WTC11 (cell line): ENCODE measurements at regions not wholly inside any gene's neighbourhood (a gene's known extent, or its start where the extent isn't known, plus 50 kb on each side); places are given as distances from the start of the nearest gene placed in this dataset.

Experiments used
- ATAC-seq: fragments of 200-7000 bp; cut with Tn5 transposase; 2 replicates; pipeline ENCODE4 v1.10.0; 2021; ENCODE audit warnings: mild to moderate bottlenecking, moderate library complexity
- CTCF ChIA-PET: fragments of 300-600 bp; sonication (Branson Sonifier 250); formaldehyde crosslinking; loops from one replicate; lab custom pipeline; 2021; ENCODE audit warnings: antibody characterized with exemption; lab: Charles Lee
- POLR2A ChIA-PET: fragments of 350-600 bp; sonication (Branson Sonifier 250); formaldehyde crosslinking; loops from one replicate; lab custom pipeline; 2021; ENCODE audit warnings: antibody characterized with exemption; lab: Charles Lee
- DNase-seq: peaks from one replicate; pipeline ENCODE4 v3.0.0; 2021; ENCODE audit warnings: low spot score
- H3K27ac Mint-ChIP-seq: 2 replicates; pipeline ENCODE4 v1.8.0; 2021; ENCODE audit warnings: mixed read lengths
- H3K27me3 Mint-ChIP-seq: 2 replicates; pipeline ENCODE4 v1.8.0; 2021; ENCODE audit warnings: low read depth, mild to moderate bottlenecking, moderate library complexity, mixed read lengths
- H3K36me3 Mint-ChIP-seq: 2 replicates; pipeline ENCODE4 v1.8.0; 2021; ENCODE audit warnings: mixed read lengths
- H3K4me1 Mint-ChIP-seq: 2 replicates; pipeline ENCODE4 v1.8.0; 2022; ENCODE audit warnings: mixed read lengths
- H3K4me3 Mint-ChIP-seq: 2 replicates; pipeline ENCODE4 v1.8.0; 2021; ENCODE audit warnings: mild to moderate bottlenecking, moderate library complexity, mixed read lengths
- H3K9me3 Mint-ChIP-seq: 2 replicates; pipeline ENCODE4 v1.8.0; 2021; ENCODE audit warnings: mixed read lengths
- ATF1 ChIP-seq: sonication (generic); formaldehyde crosslinking; IDR thresholded peaks from 2 replicates; pipeline ENCODE4 v1.8.1; 2023; ENCODE audit warnings: mild to moderate bottlenecking, moderate library complexity, missing genetic modification reagents
- CBFB ChIP-seq: sonication (generic); formaldehyde crosslinking; IDR thresholded peaks from 2 replicates; pipeline ENCODE4 v1.8.1; 2022; ENCODE audit warnings: mild to moderate bottlenecking, low read depth, missing genetic modification reagents
- CTCF ChIP-seq: fragments of 200-600 bp; IDR thresholded peaks from 2 replicates; pipeline ENCODE4 v1.8.0; 2022; ENCODE audit warnings: antibody characterized with exemption
- E2F5 ChIP-seq: sonication (generic); formaldehyde crosslinking; IDR thresholded peaks from 2 replicates; pipeline ENCODE4 v1.8.1; 2022; ENCODE audit warnings: mild to moderate bottlenecking, moderate library complexity, missing genetic modification reagents
- EMX1 ChIP-seq: fragments of 250-450 bp; sonication (Bioruptor Pico); IDR thresholded peaks from 2 replicates; pipeline ENCODE4 v1.8.0; 2021; ENCODE audit warnings: mild to moderate bottlenecking
- FOXK1 ChIP-seq: sonication (generic); formaldehyde crosslinking; IDR thresholded peaks from 2 replicates; pipeline ENCODE4 v1.8.0; 2022; ENCODE audit warnings: mild to moderate bottlenecking, moderate library complexity, missing genetic modification reagents
- JUN ChIP-seq: sonication (generic); formaldehyde crosslinking; IDR thresholded peaks from 2 replicates; pipeline ENCODE4 v1.8.0; 2023; ENCODE audit warnings: mild to moderate bottlenecking, missing genetic modification reagents
- KAT7 ChIP-seq: sonication (generic); formaldehyde crosslinking; IDR thresholded peaks from 2 replicates; pipeline ENCODE4 v1.8.1; 2023; ENCODE audit warnings: missing genetic modification reagents, mild to moderate bottlenecking, borderline replicate concordance
- NFATC4 ChIP-seq: fragments of 250-450 bp; sonication (Bioruptor Pico); IDR thresholded peaks from 2 replicates; pipeline ENCODE4 v1.9.0; 2021; ENCODE audit warnings: mild to moderate bottlenecking
- NFYB ChIP-seq: sonication (generic); formaldehyde crosslinking; conservative IDR thresholded peaks from 2 replicates; pipeline ENCODE4 v1.8.0; 2022; ENCODE audit warnings: low read depth, missing genetic modification reagents
- NR2C2 ChIP-seq: sonication (generic); formaldehyde crosslinking; IDR thresholded peaks from 2 replicates; pipeline ENCODE4 v1.8.0; 2022; ENCODE audit warnings: mild to moderate bottlenecking, missing genetic modification reagents
- NR3C1 ChIP-seq: sonication (generic); formaldehyde crosslinking; conservative IDR thresholded peaks from 2 replicates; pipeline ENCODE4 v1.8.1; 2023; ENCODE audit warnings: low read depth, mild to moderate bottlenecking, missing genetic modification reagents
- OVOL2 ChIP-seq: fragments of 250-450 bp; sonication (Bioruptor Pico); IDR thresholded peaks from 2 replicates; pipeline ENCODE4 v1.9.0; 2021; ENCODE audit warnings: mild to moderate bottlenecking, borderline replicate concordance
- SMAD3 ChIP-seq: sonication (generic); formaldehyde crosslinking; IDR thresholded peaks from 2 replicates; pipeline ENCODE4 v1.8.0; 2022; ENCODE audit warnings: missing genetic modification reagents, mild to moderate bottlenecking, borderline replicate concordance
- SP1 ChIP-seq: sonication (generic); formaldehyde crosslinking; conservative IDR thresholded peaks from 2 replicates; pipeline ENCODE4 v1.8.1; 2022; ENCODE audit warnings: missing genetic modification reagents
- TEAD1 ChIP-seq: sonication (generic); formaldehyde crosslinking; IDR thresholded peaks from 2 replicates; pipeline ENCODE4 v1.8.0; 2022; ENCODE audit warnings: mild to moderate bottlenecking, missing genetic modification reagents
- TEAD4 ChIP-seq: sonication (generic); formaldehyde crosslinking; IDR thresholded peaks from 2 replicates; pipeline ENCODE4 v1.8.0; 2022; ENCODE audit warnings: mild to moderate bottlenecking, missing genetic modification reagents
- ZNF121 ChIP-seq: sonication (generic); formaldehyde crosslinking; IDR thresholded peaks from 2 replicates; pipeline ENCODE4 v1.8.0; 2023; ENCODE audit warnings: missing genetic modification reagents
- TF ChIP-seq, protein P1 (sequence below): sonication (generic); formaldehyde crosslinking; IDR thresholded peaks from 2 replicates; pipeline ENCODE4 v1.8.0; 2023; ENCODE audit warnings: missing genetic modification reagents, mild to moderate bottlenecking, borderline replicate concordance
- TF ChIP-seq, protein P2 (sequence below): sonication (generic); formaldehyde crosslinking; IDR thresholded peaks from 2 replicates; pipeline ENCODE4 v1.8.0; 2022; ENCODE audit warnings: mild to moderate bottlenecking, missing genetic modification reagents
- TF ChIP-seq, protein P3 (sequence below): fragments of 250-450 bp; sonication (Bioruptor Pico); IDR thresholded peaks from 2 replicates; pipeline ENCODE4 v1.8.0; 2021; ENCODE audit warnings: mild to moderate bottlenecking
- TF ChIP-seq, protein P4 (sequence below): sonication (generic); formaldehyde crosslinking; IDR thresholded peaks from 2 replicates; pipeline ENCODE4 v1.8.1; 2023; ENCODE audit warnings: mild to moderate bottlenecking, moderate library complexity, missing genetic modification reagents
- TF ChIP-seq, protein P5 (sequence below): sonication (generic); formaldehyde crosslinking; IDR thresholded peaks from 2 replicates; pipeline ENCODE4 v1.8.1; 2023; ENCODE audit warnings: mild to moderate bottlenecking, missing genetic modification reagents, borderline replicate concordance

- H3K4me3 Mint-ChIP-seq: no peak overlapping the region
- H3K36me3 Mint-ChIP-seq: no peaks in the 10 kb centered on the region
- no peaks in the 10 kb centered on the region for H3K4me1 Mint-ChIP-seq
- no peaks in the 10 kb centered on the region; the same call in 1 of the 2 replicates for H3K9me3 Mint-ChIP-seq
- H3K27me3 Mint-ChIP-seq: no peaks in the 10 kb centered on the region
- ATAC-seq: no peak
- TF ChIP-seq NFYB (no peak), ZNF121 (CRISPR knock-in tag) (no peak), OVOL2 (CRISPR knock-in tag) (no peak), NR2C2 (no peak), KAT7 (no peak), EMX1 (no peak), TEAD1 (no peak), CTCF (no peak), JUN (CRISPR knock-in tag) (no peak)
- TF ChIP-seq, protein P1, sequence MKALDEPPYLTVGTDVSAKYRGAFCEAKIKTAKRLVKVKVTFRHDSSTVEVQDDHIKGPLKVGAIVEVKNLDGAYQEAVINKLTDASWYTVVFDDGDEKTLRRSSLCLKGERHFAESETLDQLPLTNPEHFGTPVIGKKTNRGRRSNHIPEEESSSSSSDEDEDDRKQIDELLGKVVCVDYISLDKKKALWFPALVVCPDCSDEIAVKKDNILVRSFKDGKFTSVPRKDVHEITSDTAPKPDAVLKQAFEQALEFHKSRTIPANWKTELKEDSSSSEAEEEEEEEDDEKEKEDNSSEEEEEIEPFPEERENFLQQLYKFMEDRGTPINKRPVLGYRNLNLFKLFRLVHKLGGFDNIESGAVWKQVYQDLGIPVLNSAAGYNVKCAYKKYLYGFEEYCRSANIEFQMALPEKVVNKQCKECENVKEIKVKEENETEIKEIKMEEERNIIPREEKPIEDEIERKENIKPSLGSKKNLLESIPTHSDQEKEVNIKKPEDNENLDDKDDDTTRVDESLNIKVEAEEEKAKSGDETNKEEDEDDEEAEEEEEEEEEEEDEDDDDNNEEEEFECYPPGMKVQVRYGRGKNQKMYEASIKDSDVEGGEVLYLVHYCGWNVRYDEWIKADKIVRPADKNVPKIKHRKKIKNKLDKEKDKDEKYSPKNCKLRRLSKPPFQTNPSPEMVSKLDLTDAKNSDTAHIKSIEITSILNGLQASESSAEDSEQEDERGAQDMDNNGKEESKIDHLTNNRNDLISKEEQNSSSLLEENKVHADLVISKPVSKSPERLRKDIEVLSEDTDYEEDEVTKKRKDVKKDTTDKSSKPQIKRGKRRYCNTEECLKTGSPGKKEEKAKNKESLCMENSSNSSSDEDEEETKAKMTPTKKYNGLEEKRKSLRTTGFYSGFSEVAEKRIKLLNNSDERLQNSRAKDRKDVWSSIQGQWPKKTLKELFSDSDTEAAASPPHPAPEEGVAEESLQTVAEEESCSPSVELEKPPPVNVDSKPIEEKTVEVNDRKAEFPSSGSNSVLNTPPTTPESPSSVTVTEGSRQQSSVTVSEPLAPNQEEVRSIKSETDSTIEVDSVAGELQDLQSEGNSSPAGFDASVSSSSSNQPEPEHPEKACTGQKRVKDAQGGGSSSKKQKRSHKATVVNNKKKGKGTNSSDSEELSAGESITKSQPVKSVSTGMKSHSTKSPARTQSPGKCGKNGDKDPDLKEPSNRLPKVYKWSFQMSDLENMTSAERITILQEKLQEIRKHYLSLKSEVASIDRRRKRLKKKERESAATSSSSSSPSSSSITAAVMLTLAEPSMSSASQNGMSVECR: no peak
- TF ChIP-seq, protein P2, sequence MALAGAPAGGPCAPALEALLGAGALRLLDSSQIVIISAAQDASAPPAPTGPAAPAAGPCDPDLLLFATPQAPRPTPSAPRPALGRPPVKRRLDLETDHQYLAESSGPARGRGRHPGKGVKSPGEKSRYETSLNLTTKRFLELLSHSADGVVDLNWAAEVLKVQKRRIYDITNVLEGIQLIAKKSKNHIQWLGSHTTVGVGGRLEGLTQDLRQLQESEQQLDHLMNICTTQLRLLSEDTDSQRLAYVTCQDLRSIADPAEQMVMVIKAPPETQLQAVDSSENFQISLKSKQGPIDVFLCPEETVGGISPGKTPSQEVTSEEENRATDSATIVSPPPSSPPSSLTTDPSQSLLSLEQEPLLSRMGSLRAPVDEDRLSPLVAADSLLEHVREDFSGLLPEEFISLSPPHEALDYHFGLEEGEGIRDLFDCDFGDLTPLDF (CRISPR knock-in tag): no peak
- TF ChIP-seq, protein P3, sequence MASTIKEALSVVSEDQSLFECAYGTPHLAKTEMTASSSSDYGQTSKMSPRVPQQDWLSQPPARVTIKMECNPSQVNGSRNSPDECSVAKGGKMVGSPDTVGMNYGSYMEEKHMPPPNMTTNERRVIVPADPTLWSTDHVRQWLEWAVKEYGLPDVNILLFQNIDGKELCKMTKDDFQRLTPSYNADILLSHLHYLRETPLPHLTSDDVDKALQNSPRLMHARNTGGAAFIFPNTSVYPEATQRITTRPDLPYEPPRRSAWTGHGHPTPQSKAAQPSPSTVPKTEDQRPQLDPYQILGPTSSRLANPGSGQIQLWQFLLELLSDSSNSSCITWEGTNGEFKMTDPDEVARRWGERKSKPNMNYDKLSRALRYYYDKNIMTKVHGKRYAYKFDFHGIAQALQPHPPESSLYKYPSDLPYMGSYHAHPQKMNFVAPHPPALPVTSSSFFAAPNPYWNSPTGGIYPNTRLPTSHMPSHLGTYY (CRISPR knock-in tag): no peak
- CTCF ChIA-PET: no interaction called here
- no peak overlapping the region for H3K27ac Mint-ChIP-seq
- DNase-seq: no peak
- POLR2A ChIA-PET: no interaction called here
Observed at GRCh38 chr12:88904705-88905104, 324.4 kb upstream of the KITLG start.

- H3K36me3 Mint-ChIP-seq: no peaks in the 10 kb centered on the region
- H3K27me3 Mint-ChIP-seq: no peaks in the 10 kb centered on the region
- no peaks in the 10 kb centered on the region for H3K9me3 Mint-ChIP-seq
- no peak for DNase-seq
- no peak for ATAC-seq
- no peak overlapping the region for H3K27ac Mint-ChIP-seq
- ChIA-PET POLR2A (no interaction called here), CTCF (no interaction called here)
- no peak overlapping the region for H3K4me3 Mint-ChIP-seq
- H3K4me1 Mint-ChIP-seq: no peaks in the 10 kb centered on the region
- TF ChIP-seq SMAD3 (CRISPR knock-in tag) (no peak), NFYB (no peak), ATF1 (CRISPR knock-in tag) (no peak), NFATC4 (no peak), SP1 (no peak), CBFB (CRISPR knock-in tag) (no peak), E2F5 (CRISPR knock-in tag) (no peak), NR3C1 (no peak), FOXK1 (CRISPR knock-in tag) (no peak), KAT7 (no peak), TEAD1 (no peak), TEAD4 (CRISPR knock-in tag) (no peak)
- TF ChIP-seq, protein P4, sequence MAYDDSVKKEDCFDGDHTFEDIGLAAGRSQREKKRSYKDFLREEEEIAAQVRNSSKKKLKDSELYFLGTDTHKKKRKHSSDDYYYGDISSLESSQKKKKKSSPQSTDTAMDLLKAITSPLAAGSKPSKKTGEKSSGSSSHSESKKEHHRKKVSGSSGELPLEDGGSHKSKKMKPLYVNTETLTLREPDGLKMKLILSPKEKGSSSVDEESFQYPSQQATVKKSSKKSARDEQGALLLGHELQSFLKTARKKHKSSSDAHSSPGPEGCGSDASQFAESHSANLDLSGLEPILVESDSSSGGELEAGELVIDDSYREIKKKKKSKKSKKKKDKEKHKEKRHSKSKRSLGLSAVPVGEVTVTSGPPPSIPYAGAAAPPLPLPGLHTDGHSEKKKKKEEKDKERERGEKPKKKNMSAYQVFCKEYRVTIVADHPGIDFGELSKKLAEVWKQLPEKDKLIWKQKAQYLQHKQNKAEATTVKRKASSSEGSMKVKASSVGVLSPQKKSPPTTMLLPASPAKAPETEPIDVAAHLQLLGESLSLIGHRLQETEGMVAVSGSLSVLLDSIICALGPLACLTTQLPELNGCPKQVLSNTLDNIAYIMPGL (CRISPR knock-in tag): no peak
- TF ChIP-seq, protein P5, sequence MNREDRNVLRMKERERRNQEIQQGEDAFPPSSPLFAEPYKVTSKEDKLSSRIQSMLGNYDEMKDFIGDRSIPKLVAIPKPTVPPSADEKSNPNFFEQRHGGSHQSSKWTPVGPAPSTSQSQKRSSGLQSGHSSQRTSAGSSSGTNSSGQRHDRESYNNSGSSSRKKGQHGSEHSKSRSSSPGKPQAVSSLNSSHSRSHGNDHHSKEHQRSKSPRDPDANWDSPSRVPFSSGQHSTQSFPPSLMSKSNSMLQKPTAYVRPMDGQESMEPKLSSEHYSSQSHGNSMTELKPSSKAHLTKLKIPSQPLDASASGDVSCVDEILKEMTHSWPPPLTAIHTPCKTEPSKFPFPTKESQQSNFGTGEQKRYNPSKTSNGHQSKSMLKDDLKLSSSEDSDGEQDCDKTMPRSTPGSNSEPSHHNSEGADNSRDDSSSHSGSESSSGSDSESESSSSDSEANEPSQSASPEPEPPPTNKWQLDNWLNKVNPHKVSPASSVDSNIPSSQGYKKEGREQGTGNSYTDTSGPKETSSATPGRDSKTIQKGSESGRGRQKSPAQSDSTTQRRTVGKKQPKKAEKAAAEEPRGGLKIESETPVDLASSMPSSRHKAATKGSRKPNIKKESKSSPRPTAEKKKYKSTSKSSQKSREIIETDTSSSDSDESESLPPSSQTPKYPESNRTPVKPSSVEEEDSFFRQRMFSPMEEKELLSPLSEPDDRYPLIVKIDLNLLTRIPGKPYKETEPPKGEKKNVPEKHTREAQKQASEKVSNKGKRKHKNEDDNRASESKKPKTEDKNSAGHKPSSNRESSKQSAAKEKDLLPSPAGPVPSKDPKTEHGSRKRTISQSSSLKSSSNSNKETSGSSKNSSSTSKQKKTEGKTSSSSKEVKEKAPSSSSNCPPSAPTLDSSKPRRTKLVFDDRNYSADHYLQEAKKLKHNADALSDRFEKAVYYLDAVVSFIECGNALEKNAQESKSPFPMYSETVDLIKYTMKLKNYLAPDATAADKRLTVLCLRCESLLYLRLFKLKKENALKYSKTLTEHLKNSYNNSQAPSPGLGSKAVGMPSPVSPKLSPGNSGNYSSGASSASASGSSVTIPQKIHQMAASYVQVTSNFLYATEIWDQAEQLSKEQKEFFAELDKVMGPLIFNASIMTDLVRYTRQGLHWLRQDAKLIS (CRISPR knock-in tag): no peak
Observed at GRCh38 chr12:88903333-88903732, 323.1 kb upstream of the KITLG start.
